ENCODE measurements at regions not wholly inside any gene's neighbourhood (a gene's known extent, or its start where the extent isn't known, plus 50 kb on each side); places are given as distances from the start of the nearest gene placed in this dataset.

GRCh38 chr5:159814222-159814621 lies 102.1 kb upstream of the ADRA1B start:
- no peak for TF ChIP-seq CTCF (IDR thresholded peaks at IDR 0.05; ENCODE audit: low read depth, low read length)
- H3K4me3 ChIP-seq (ENCODE audit: low read depth, low read length): no peak overlapping the region

DNA sequence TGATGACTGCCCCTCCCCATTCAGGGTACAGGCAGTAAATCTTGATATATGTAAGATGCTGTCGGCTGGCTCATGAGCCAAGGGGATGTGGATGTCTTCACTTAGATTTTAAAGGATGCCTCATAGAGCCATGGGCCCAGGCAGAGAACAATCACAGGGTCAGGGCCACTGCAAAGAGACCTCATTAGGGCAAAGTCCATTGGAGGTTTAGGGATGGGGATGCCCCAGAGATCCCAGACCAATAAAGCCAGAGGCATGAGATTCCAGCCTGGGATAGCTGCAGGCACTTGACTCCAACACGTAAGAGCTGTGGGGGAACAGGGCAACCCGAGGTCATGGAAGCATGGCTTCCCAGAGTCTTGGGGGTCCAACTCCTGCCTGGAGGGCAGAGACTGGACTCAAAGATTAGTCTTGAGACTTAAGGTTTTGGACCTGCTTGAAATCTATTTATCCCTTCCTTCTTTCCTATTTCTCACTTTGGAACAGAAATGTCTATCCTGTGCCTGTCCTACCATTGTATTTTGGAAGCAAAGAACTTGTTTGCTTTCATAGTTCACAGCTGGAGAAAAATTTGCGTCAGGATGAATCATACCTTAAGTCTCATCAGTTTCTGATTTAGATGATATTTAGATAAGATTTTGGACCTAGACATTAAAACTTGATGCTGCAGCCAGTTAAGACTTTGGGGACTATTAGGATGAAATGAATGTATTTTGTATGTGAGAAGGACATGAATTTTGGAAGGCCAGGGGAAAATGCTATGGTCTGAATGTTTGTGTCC lies 101.3 kb upstream of the ADRA1B start:
- H3K4me3 ChIP-seq (ENCODE audit: low read depth, low read length): no peak overlapping the region
- no peak for TF ChIP-seq CTCF (IDR thresholded peaks at IDR 0.05; ENCODE audit: low read depth, low read length)

DNA sequence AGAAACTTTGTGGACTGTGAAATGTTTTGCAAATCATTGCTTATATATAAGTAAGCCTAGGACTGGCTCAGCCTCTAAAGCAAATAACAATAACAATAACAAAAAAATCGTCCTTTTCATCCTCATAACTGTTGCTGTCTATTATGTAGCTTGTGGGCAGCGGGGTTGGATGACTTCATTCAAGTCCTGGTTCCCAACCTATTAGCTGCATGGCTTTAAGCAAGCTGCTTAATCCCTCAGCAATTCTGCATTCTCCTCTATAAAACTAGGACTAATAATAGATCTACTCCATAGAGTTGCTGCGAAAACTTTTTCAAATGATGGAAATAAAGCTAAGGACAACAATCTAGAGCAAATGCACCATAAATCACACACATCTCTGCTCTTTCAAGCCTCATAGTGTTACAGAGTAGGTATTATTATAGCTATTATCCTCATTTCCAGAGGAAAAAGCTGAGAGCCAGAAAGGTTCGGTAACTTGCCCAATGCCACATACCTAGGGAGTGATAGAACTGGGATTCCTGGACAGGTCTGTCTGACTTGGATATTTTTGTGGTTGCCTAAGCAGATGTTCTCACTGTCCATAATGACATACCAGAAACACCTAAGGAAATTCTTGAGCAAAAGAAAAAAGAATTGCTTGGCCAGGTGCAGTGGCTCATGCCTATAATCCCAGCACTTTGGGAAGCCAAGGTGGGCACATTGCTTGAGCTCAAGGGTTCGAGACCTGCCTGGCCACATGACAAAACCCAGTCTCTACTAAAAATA lies 98.8 kb upstream of the ADRA1B start:
- no peak for TF ChIP-seq CTCF (IDR thresholded peaks at IDR 0.05; ENCODE audit: low read depth, low read length)
- H3K4me3 ChIP-seq (ENCODE audit: low read depth, low read length): no peak overlapping the region

DNA sequence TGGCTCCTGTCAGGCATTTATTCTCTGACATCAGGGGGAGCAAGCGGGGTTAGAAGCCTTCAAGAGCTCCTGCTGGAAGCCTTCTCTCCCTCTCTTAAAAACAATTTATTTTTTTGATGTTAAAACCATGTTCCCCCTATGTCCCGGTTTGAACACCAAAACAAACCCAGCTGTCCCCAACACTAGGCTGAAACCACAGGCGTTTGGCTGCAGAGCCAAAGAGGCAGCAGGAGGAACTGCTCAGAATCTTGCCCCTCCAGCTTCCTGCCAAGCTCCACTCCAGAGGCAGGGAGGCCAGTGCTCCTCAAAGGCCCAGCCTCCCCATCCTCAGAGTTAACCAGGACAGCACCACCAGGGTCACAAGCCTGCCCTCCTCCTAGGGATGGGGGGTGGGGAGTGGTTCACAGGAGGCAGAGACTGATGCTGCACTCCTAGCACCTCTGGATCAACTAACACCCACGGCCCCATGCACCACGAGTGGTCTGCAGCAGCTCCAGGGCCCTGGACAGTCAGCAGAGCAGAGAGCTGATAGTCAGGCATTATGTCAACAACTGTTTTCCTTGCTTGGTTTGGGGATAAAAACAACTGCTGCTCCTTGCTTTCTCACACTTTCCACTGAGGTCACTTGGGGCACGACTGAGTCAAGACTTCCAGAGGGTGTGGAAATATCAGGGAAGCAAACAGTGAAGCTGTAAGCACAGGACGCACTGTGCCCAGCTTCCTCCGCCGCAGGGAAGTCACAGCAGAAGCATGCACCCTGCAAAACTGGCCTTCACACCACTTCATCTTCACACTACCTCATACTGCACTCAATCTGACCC lies 96.5 kb upstream of the ADRA1B start:
- H3K4me3 ChIP-seq (ENCODE audit: low read depth, low read length): no peak overlapping the region
- no peak for TF ChIP-seq CTCF (IDR thresholded peaks at IDR 0.05; ENCODE audit: low read depth, low read length)

- no peak overlapping the region for H3K4me3 ChIP-seq (ENCODE audit: low read depth, low read length)
- TF ChIP-seq CTCF (IDR thresholded peaks at IDR 0.05; ENCODE audit: low read depth, low read length): no peak
Measured at GRCh38 chr5:159820692-159821091, 95.6 kb upstream of the ADRA1B start.

- H3K4me3 ChIP-seq (ENCODE audit: low read depth, low read length): no peak overlapping the region
- TF ChIP-seq CTCF (IDR thresholded peaks at IDR 0.05; ENCODE audit: low read depth, low read length): no peak
Measured at GRCh38 chr5:159821461-159821940, 94.8 kb upstream of the ADRA1B start.
